Mammary epithelial cell (primary cell): ENCODE measurements at regions not wholly inside any gene's neighbourhood (a gene's known extent, or its start where the extent isn't known, plus 50 kb on each side); places are given as distances from the start of the nearest gene placed in this dataset.

Source experiments
- CTCF ChIP-seq, 2 donors: IDR thresholded peaks in 1 of 2; conservative IDR thresholded peaks in 1 of 2; 2 replicates each; pipeline ENCODE4 v1.5.1; 2011 to 2012; ENCODE audit warnings: inconsistent platforms in 2 of 2, low read length in 2 of 2, mild to moderate bottlenecking in 2 of 2, control low read depth in 1 of 2, low read depth in 1 of 2; ENCODE audit not compliant: insufficient read depth in 1 of 2; ENCODE audit errors: extremely low read depth in 1 of 2
- EZH2 ChIP-seq: IDR thresholded peaks from 2 replicates; pipeline ENCODE4 v1.6.1; 2012; ENCODE audit warnings: low read length, inconsistent platforms, borderline replicate concordance

- TF ChIP-seq CTCF (conservative IDR thresholded peaks at IDR 0.05 in 1 of 2, IDR thresholded peaks at IDR 0.05 in 1 of 2; ENCODE audit: extremely low read depth in 1 of 2, insufficient read depth in 1 of 2, low read depth in 1 of 2, low read length in 2 of 2) (no peak), EZH2 (no peak)
These were observed 443.5 kb upstream of the B3GALT2 start for GRCh38 chr1:193629875-193630274.
